HG03108 (cell line): ENCODE measurements at regions not wholly inside any gene's neighbourhood (a gene's known extent, or its start where the extent isn't known, plus 50 kb on each side); places are given as distances from the start of the nearest gene placed in this dataset.
"Not testable (repeated sequence)": the region's sequence is repeated elsewhere in the genome, so short reads cannot be mapped to it uniquely, and the experiment has no call there.

Experiments
- ATAC-seq: cut with Tn5 transposase; IDR thresholded peaks from one replicate; pipeline ENCODE4 v1.9.1; 2021; ENCODE audit warnings: moderate library complexity; ENCODE audit not compliant: unreplicated experiment

DNA sequence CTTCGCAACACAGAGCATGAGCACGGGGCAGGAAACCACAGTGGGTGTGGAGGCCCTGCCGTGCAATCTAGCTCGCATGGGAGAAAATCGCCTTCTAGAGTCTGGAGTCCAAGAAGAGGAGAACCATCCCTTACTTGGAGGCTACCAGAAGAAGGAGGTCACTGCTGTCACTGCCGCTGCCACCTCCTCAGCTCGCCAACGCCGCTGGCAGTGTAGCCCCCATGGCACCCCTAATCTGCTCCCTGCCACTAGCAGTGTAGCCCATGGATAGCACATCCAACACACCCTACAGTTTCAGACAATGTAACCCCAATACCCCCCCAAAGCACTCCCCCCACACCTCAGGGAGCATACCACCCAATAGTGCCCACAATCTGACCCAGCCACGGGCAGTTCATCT lies 438.0 kb upstream of the ZNF337 start:
- no peak for ATAC-seq

GRCh38 chr20:26133794-26134193 lies 437.1 kb upstream of the ZNF337 start:
- ATAC-seq, result not testable (repeated sequence)

DNA sequence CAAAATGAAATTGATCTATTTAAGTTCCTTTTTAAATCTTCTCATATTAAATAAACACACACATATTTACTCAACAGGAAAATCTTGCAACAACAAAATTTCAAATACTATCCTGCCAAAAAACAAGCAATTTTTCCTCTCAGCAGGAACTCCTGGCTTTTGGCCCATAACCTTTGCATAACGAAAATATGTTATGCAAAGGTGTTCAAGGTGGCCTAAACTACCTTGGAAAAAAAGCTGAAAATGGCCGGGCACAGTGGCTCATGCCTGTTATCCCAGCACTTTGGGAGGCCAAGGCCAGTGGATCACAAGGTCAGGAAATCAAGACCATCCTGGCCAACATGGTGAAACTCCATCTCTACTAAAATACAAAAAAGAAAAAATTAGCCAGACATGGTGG lies 424.3 kb upstream of the ZNF337 start:
- ATAC-seq, result not testable (repeated sequence)

GRCh38 chr20:26094498-26094897 lies 397.8 kb upstream of the ZNF337 start:
- ATAC-seq, result not testable (repeated sequence)

DNA sequence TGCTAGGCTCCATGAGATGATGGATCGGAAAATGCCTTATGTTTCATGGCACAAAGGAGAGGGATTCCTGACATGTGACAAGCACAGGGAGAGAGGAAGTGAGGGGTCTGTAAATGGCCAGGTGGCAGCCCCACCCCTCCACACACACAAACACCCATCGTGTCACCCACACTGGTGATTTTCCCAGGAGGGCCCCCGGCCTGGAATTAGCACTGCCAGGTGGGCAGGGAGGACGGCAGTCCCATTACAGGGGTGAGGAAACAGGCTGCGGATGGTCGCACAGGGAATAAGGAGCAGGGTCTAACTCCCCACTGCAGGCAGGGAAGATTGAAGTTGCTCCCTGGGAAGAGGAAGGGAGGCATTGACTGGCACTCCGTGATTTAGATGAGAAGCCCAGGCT lies 395.3 kb upstream of the ZNF337 start:
- ATAC-seq, result not testable (repeated sequence)

DNA sequence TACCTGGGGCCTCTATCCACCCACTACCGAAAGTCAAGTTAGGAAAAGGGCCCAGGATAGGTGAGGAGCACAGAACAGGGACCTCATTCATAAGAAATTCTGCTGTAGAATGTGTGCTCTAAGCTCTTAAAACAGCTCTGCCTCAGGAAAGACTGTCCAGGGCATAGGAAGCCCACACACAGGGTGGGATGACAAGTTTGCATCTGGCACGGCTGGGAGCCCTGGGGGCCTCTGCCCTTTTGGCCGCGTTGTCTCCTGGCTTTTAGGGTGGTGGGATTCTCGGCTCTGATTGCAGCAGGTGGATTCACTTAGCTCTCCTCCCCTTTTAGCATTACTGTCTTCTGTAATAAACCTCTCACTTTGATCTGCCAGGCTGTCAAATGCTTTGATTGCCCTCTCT lies 389.5 kb upstream of the ZNF337 start:
- not testable (repeated sequence) for ATAC-seq

GRCh38 chr20:26073972-26074371 lies 377.3 kb upstream of the ZNF337 start:
- ATAC-seq, result not testable (repeated sequence)

DNA sequence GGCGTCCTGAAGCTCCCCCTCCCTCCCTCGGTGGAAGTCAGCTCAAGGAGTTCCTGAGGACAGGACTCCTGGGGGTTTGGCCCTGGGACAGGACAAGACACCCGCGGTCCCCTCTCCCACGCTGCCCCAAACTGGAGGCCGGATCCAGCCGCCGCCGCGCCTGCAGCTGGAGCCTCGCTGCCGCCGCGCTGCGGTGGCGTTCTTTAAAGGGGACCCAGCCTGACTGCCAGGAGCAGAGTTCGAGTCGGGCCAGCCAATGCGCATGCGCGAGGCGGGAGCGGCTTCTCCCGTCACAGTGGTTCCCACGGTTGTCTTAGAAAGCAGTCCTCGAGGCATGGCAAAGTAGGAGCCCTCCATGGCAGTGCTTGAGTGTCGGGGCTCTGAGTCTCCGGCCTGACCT lies 362.7 kb upstream of the ZNF337 start:
- not testable (repeated sequence) for ATAC-seq

- ATAC-seq, result not testable (repeated sequence)
Observed at GRCh38 chr20:26058446-26058845, 361.8 kb upstream of the ZNF337 start.

DNA sequence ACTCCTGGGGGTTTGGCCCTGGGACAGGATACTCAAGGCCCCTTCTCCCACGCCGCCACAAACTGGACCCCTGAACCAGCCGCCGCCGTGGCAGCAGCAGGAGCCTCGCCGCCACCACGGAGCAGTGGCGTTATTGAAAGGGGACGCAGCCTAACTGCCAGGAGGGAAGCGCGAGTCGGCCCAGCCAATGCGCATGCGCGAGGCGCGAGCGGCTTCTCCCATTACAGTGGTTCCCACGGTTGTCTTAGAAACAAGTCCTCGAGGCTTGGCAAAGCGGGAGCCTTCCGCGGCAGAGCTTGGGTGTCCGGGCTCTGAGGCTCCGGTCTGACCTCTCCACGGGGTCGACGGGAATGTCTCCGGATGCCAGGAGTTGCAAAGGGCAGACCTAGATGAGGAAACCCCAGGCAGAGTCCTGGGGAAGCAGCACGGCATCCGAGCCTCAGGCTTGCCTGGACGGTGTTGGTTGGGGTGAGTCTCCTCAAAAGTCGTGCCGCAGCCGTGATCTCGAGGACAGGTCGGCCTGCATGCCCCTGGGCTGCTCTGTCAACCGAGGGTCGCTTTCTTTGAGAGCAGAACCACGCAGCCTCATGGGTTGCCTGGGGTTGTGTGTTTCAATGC lies 360.6 kb upstream of the ZNF337 start:
- not testable (repeated sequence) for ATAC-seq

DNA sequence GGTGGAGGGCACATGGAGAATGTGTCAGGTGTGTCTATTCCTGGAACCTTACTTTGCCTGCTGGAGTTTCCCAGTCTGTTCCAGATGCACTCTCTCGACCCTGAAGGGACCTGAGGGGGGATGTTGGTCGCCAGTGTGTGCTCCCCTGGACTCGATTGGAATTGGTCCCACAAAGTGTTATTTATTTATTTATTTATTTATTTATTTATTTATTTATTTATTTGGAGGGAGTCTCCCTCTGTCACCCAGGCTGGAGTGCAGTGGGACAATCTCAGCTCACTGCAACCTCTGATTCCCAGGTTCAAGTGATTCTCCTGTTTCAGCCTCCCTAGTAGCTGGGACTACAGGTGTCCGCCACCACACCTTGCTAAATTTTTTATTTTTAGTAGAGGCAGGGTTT lies 329.1 kb upstream of the ZNF337 start:
- not testable (repeated sequence) for ATAC-seq

GRCh38 chr20:26010942-26011276 lies 314.3 kb upstream of the ZNF337 start:
- not testable (repeated sequence) for ATAC-seq

GRCh38 chr20:26010224-26010941 lies 313.7 kb upstream of the ZNF337 start:
- ATAC-seq, result not testable (repeated sequence)

- ATAC-seq, result not testable (repeated sequence)
Observed at GRCh38 chr20:26009402-26010223, 313.0 kb upstream of the ZNF337 start.

GRCh38 chr20:26008026-26008425 lies 311.4 kb upstream of the ZNF337 start:
- not testable (repeated sequence) for ATAC-seq

DNA sequence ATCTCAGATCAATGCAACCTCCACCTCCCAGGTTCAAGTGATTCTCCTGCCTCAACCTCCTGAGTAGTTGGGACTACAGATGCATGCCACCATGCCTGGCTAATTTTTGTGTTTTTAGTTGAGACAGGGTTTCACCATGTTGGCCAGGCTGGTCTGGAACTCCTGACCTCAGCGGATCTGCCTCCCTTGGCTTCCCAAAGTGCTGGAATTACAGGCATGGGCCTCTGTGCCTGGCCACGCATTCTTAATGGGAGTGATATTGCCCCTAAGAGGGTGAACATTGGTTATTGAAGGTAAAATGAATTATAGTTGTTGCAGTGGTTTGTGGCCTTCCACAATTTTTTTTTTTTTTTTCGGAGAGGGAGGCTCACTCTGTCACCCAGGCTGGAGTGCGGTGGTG lies 309.5 kb upstream of the ZNF337 start:
- ATAC-seq, result not testable (repeated sequence)

DNA sequence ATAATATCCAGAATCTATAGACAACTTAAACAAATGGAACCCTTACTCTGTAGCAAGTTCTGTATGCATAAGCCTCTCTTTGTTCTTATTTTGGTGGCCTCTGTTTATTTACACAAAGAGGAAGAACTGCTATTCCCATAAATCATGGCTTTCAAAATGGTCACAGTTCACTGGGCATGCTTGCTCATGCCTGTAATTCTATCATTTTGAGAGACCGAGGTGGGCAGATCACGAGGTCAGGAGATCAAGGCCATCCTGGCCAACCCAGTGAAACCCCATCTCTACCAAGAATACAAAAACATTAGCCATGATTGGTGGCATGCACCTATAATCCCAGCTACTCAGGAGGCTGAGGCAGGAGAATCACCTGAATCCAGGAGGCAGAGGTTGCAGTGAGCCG lies 307.3 kb upstream of the ZNF337 start:
- not testable (repeated sequence) for ATAC-seq

GRCh38 chr20:25997367-25998038 lies 300.9 kb upstream of the ZNF337 start:
- ATAC-seq, result not testable (repeated sequence)

GRCh38 chr20:25992146-25992545 lies 295.5 kb upstream of the ZNF337 start:
- ATAC-seq, result no peak

DNA sequence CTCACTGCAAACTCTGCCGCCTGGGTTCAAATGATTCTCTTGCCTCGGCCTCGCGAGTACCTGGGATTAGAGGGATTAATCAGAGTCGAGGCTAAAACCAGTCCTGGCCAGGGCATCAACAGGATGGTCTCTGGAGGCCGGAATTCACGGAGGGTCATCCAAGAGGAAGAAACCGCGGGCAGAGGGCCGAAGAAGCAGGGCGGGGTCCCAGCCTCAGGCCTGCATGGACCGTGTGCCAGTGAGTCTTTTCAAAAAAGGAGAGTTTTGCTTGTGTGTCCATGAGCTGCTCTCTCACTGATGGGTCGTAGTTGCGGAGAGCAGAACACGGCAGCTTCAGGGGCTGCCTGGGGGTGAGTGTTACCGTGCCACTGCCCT lies 295.1 kb upstream of the ZNF337 start:
- ATAC-seq, result no peak

DNA sequence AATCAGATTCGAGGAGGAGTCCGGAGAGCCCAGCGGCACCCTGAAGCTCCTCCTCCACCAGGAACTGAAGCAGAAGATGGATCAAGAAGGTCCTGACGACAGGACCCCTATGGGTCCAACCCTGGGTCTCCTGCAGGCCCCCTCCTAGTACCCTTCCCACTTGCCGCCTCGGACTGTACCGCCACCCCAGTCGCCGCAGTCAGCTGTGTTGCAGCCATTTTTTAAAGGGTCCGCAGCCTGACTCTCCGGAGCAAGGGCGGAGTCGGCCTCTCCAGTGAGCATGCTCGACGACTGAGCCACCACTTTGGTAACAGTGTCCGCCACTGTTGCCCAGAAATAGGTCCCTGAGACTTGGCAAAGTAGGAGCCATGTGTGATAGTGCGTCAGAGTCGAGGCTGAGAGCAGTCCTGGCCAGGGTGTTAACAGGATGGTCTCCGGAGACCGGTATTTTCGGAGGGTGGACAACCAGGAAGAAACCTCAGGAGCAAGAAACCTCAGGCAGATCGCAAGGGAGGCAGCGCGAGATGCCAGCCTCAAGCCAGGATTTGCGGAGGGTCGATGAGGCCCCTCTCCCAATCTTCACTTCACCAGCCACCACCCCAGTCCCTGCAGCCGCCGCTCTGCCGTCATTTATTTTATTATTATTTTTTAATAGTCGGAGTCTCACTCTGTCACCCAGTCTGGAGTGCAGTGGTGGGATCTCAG lies 294.6 kb upstream of the ZNF337 start:
- ATAC-seq, result no peak
